Body of pancreas (tissue), 4 donors: ENCODE measurements at regions not wholly inside any gene's neighbourhood (a gene's known extent, or its start where the extent isn't known, plus 50 kb on each side); places are given as distances from the start of the nearest gene placed in this dataset.

Experiments
- POLR2A ChIP-seq, 3 donors: fragments of 450-650 bp; IDR thresholded peaks; one replicate each; pipeline ENCODE4 v1.6.1; 2016; ENCODE audit warnings: antibody characterized with exemption in 3 of 3, mild to moderate bottlenecking in 2 of 3
- TF ChIP-seq, protein P1 (sequence below), 7 experiments: fragments of 450-650 bp in 4 of 7; fragments of 200-600 bp in 3 of 7; sonication (generic) in 3 of 7; IDR thresholded peaks; one replicate each; pipeline ENCODE4 v1.5.1; 2016 to 2019; ENCODE audit warnings: antibody characterized with exemption in 7 of 7

DNA sequence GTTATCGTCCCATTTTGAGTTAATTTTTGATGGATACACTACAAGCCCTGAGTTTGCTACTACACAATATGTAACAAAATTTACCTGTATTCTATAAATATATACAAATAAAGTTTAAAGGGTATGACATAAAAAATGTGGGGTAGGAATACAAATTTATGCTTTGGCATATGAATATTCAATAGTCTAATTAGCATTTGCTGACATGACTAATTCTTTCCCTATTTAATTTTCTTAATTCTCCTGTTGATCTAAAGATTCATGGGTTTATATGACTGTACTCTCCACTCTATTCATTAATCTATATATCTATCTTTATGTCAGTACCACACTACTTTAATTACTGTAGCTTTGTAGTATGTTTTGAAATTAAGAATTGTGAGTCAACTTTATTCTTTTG, 1840.7 kb upstream of the FLRT2 start:
- TF ChIP-seq POLR2A (IDR thresholded peaks at IDR 0.05), result no peak
- TF ChIP-seq, protein P1, sequence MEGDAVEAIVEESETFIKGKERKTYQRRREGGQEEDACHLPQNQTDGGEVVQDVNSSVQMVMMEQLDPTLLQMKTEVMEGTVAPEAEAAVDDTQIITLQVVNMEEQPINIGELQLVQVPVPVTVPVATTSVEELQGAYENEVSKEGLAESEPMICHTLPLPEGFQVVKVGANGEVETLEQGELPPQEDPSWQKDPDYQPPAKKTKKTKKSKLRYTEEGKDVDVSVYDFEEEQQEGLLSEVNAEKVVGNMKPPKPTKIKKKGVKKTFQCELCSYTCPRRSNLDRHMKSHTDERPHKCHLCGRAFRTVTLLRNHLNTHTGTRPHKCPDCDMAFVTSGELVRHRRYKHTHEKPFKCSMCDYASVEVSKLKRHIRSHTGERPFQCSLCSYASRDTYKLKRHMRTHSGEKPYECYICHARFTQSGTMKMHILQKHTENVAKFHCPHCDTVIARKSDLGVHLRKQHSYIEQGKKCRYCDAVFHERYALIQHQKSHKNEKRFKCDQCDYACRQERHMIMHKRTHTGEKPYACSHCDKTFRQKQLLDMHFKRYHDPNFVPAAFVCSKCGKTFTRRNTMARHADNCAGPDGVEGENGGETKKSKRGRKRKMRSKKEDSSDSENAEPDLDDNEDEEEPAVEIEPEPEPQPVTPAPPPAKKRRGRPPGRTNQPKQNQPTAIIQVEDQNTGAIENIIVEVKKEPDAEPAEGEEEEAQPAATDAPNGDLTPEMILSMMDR (IDR thresholded peaks at IDR 0.05), result no peak
